H1 (cell line): ENCODE measurements at regions not wholly inside any gene's neighbourhood (a gene's known extent, or its start where the extent isn't known, plus 50 kb on each side); places are given as distances from the start of the nearest gene placed in this dataset.

Source experiments
- RAD21 ChIP-seq, 2 experiments: IDR thresholded peaks in 1 of 2; conservative IDR thresholded peaks in 1 of 2; 2 replicates each; pipeline ENCODE4 v1.6.1; 2011; ENCODE audit warnings: low read depth in 2 of 2, low read length in 2 of 2, improper control_type of control experiment in 1 of 2, inconsistent platforms in 1 of 2, mild to moderate bottlenecking in 1 of 2, moderate library complexity in 1 of 2
- SIN3A ChIP-seq, 2 experiments: IDR thresholded peaks in 1 of 2; conservative IDR thresholded peaks in 1 of 2; 2 replicates each; pipeline ENCODE4 v1.6.1; 2011 to 2012; ENCODE audit warnings: low read length in 2 of 2, improper control_type of control experiment in 1 of 2, low read depth in 1 of 2, mild to moderate bottlenecking in 1 of 2

DNA sequence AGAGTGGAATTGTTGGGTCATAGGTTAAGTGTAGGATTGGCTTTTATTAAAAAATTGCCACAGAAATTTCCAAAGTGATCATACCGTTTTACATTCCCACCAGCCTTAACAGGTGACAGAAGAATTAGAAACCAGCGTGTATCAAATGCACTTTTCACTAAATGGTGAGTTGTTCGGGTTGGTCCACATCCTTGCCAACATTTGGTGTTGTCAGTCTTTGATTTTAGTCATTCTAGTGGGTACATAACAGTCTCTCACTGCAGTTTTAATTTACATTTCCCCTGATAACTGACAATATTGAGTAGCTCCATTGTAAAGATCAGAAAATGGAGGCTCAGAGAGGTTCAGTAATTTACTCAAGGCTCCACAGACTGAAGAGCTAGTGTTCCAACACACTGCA, 237.8 kb upstream of the LHX5 start (continued):
- TF ChIP-seq RAD21 (IDR thresholded peaks at IDR 0.05 in 1 of 2, conservative IDR thresholded peaks at IDR 0.05 in 1 of 2; ENCODE audit: low read depth in 2 of 2, low read length in 2 of 2): no peak
- no peak for TF ChIP-seq SIN3A (conservative IDR thresholded peaks at IDR 0.05 in 1 of 2, IDR thresholded peaks at IDR 0.05 in 1 of 2; ENCODE audit: low read depth in 1 of 2, low read length in 2 of 2)
